CD4-positive, alpha-beta T cell (primary cell): ENCODE measurements at regions not wholly inside any gene's neighbourhood (a gene's known extent, or its start where the extent isn't known, plus 50 kb on each side); places are given as distances from the start of the nearest gene placed in this dataset.

Source experiments
- ATAC-seq: fragments of 200-7000 bp; cut with Tn5 transposase; one replicate; pipeline ENCODE4 v1.10.0; 2022; ENCODE audit warnings: mild to moderate bottlenecking; ENCODE audit not compliant: poor library complexity
- CTCF ChIA-PET: fragments of 350-600 bp; sonication (Branson Sonifier 250); formaldehyde crosslinking; loops from one replicate; lab custom pipeline; 2021; ENCODE audit warnings: antibody characterized with exemption, inconsistent platforms; lab: Charles Lee
- POLR2A ChIA-PET: fragments of 350-600 bp; sonication (Branson Sonifier 250); formaldehyde crosslinking; loops from one replicate; lab custom pipeline; 2021; ENCODE audit warnings: antibody characterized with exemption, inconsistent platforms; lab: Charles Lee
- DNase-seq, 14 experiments: peaks; one replicate each; pipeline ENCODE4 v3.0.0-alpha.2; 2013 to 2020; ENCODE audit warnings: mixed read lengths in 2 of 14
- H3K27ac ChIP-seq, 2 donors: one replicate each; pipeline versions ENCODE4 v1.5.1 to v1.7.0; 2013; ENCODE audit warnings: low read length in 2 of 2, low read depth in 1 of 2, mild to moderate bottlenecking in 1 of 2
- H3K27me3 ChIP-seq, 2 experiments: 1 replicate in 1 of 2; 2 replicates in 1 of 2; pipeline versions ENCODE4 v1.6.1 to v1.7.0; 2013; ENCODE audit warnings: low read length in 2 of 2, control low read depth in 1 of 2, mild to moderate bottlenecking in 1 of 2, moderate library complexity in 1 of 2; ENCODE audit not compliant: insufficient read depth in 2 of 2, control insufficient read depth in 1 of 2
- H3K36me3 ChIP-seq: one replicate; pipeline ENCODE4 v1.6.1; 2013; ENCODE audit warnings: low read length, control low read depth; ENCODE audit not compliant: insufficient read depth
- H3K4me1 ChIP-seq: one replicate; pipeline ENCODE4 v1.6.1; 2013; ENCODE audit warnings: low read length, control low read depth; ENCODE audit not compliant: insufficient read depth
- H3K4me3 ChIP-seq: one replicate; pipeline ENCODE4 v1.5.1; 2013; ENCODE audit warnings: mild to moderate bottlenecking, low read length, moderate library complexity
- H3K9me3 ChIP-seq, 2 experiments: 1 replicate in 1 of 2; 2 replicates in 1 of 2; pipeline versions ENCODE4 v1.6.1 to v1.7.0; 2013; ENCODE audit warnings: low read length in 2 of 2, mild to moderate bottlenecking in 2 of 2, control low read depth in 1 of 2, moderate library complexity in 1 of 2; ENCODE audit not compliant: control insufficient read depth in 1 of 2, insufficient read depth in 1 of 2
- H3K27ac Mint-ChIP-seq: one replicate; pipeline ENCODE4 v1.8.0; 2020; ENCODE audit warnings: mixed read lengths
- H3K27me3 Mint-ChIP-seq: one replicate; pipeline ENCODE4 v1.8.0; 2021; ENCODE audit warnings: mixed read lengths
- H3K36me3 Mint-ChIP-seq: one replicate; pipeline ENCODE4 v1.8.0; 2021; ENCODE audit warnings: low read depth, mixed read lengths
- H3K4me1 Mint-ChIP-seq: one replicate; pipeline ENCODE4 v1.8.0; 2021; ENCODE audit warnings: low read depth, mixed read lengths
- H3K4me3 Mint-ChIP-seq: one replicate; pipeline ENCODE4 v1.8.0; 2020; ENCODE audit warnings: mild to moderate bottlenecking, mixed read lengths
- H3K9me3 Mint-ChIP-seq: one replicate; pipeline ENCODE4 v1.8.0; 2020; ENCODE audit warnings: mixed read lengths
- CTCF ChIP-seq: fragments of 200-600 bp; IDR thresholded peaks from one replicate; pipeline ENCODE4 v1.8.0; 2022; ENCODE audit warnings: antibody characterized with exemption, mild to moderate bottlenecking
- intact Hi-C, 2 experiments: fragments of 100-400 bp; cut with DNase I in 1 of 2; cut with micrococcal nuclease in 1 of 2; formaldehyde crosslinking; loops; one replicate each; pipeline versions ENCODE4 v1.15.1 to v1.9.0; 2023 to 2025; cut with DNase I, micrococcal nuclease

- intact Hi-C loops: no loop called here
- H3K9me3 ChIP-seq: peaks cover 0 to 17% of the 10 kb centered on the region in 2 experiments
- H3K27me3 ChIP-seq: no peaks in the 10 kb centered on the region
- no peak for DNase-seq
- H3K36me3 ChIP-seq: no peaks in the 10 kb centered on the region
- H3K4me3 ChIP-seq: no peak overlapping the region
- Mint-ChIP-seq H3K27ac (no peak overlapping the region), H3K4me1 (no peaks in the 10 kb centered on the region), H3K27me3 (no peaks in the 10 kb centered on the region), H3K36me3 (no peaks in the 10 kb centered on the region), H3K9me3 (peaks cover 8% of the 10 kb centered on the region), H3K4me3 (no peak overlapping the region)
- POLR2A ChIA-PET: no interaction called here
- TF ChIP-seq CTCF: no peak
- no peak overlapping the region for H3K27ac ChIP-seq
- H3K4me1 ChIP-seq: no peaks in the 10 kb centered on the region
- ATAC-seq: no peak
- CTCF ChIA-PET: no interaction called here
Observed at GRCh38 chr15:95182091-95182490, 950.7 kb downstream of the MCTP2 start.

- Mint-ChIP-seq H3K36me3 (no peaks in the 10 kb centered on the region), H3K27ac (no peak overlapping the region), H3K27me3 (no peaks in the 10 kb centered on the region), H3K4me1 (no peaks in the 10 kb centered on the region), H3K9me3 (peaks cover 6% of the 10 kb centered on the region), H3K4me3 (no peak overlapping the region)
- peaks cover 0 to 5% of the 10 kb centered on the region in 2 experiments for H3K9me3 ChIP-seq
- H3K4me1 ChIP-seq: no peaks in the 10 kb centered on the region
- CTCF ChIA-PET: no interaction called here
- H3K27me3 ChIP-seq: no peaks in the 10 kb centered on the region
- DNase-seq: no peak
- POLR2A ChIA-PET: no interaction called here
- no peak overlapping the region for H3K27ac ChIP-seq
- no peak for TF ChIP-seq CTCF
- ATAC-seq: no peak
- H3K4me3 ChIP-seq: no peak overlapping the region
- intact Hi-C loops: no loop called here
- H3K36me3 ChIP-seq: no peaks in the 10 kb centered on the region
Observed at GRCh38 chr15:95192923-95193322, 961.6 kb downstream of the MCTP2 start.

GRCh38 chr15:95194746-95195145, 963.4 kb downstream of the MCTP2 start:
- Mint-ChIP-seq H3K4me1 (no peaks in the 10 kb centered on the region), H3K27me3 (no peaks in the 10 kb centered on the region), H3K27ac (no peak overlapping the region), H3K9me3 (no peaks in the 10 kb centered on the region), H3K4me3 (no peak overlapping the region), H3K36me3 (no peaks in the 10 kb centered on the region)
- H3K27me3 ChIP-seq: no peaks in the 10 kb centered on the region
- DNase-seq: no peak
- intact Hi-C loops: no loop called here
- H3K27ac ChIP-seq: no peak overlapping the region
- ChIA-PET POLR2A (no interaction called here), CTCF (no interaction called here)
- no peak for ATAC-seq
- no peaks in the 10 kb centered on the region for H3K36me3 ChIP-seq
- no peak for TF ChIP-seq CTCF
- no peak overlapping the region for H3K4me3 ChIP-seq
- H3K4me1 ChIP-seq: no peaks in the 10 kb centered on the region
- H3K9me3 ChIP-seq: no peaks in the 10 kb centered on the region
